H1 (cell line): ENCODE measurements at regions not wholly inside any gene's neighbourhood (a gene's known extent, or its start where the extent isn't known, plus 50 kb on each side); places are given as distances from the start of the nearest gene placed in this dataset.

ENCODE experiments used
- BCL11A ChIP-seq, 2 experiments: IDR thresholded peaks; one replicate each; pipeline ENCODE4 v1.6.1; 2011; ENCODE audit warnings: low read depth in 2 of 2, low read length in 2 of 2, mild to moderate bottlenecking in 2 of 2
- CREB1 ChIP-seq: IDR thresholded peaks from 2 replicates; pipeline ENCODE4 v1.6.1; 2012; ENCODE audit warnings: inconsistent platforms
- GABPA ChIP-seq: IDR thresholded peaks from 2 replicates; pipeline ENCODE4 v1.6.1; 2011; ENCODE audit warnings: mild to moderate bottlenecking, low read length, moderate library complexity, borderline replicate concordance; ENCODE audit not compliant: insufficient read depth
- SP1 ChIP-seq: IDR thresholded peaks from 2 replicates; pipeline ENCODE4 v1.6.1; 2011; ENCODE audit warnings: low read depth, low read length
- YY1 ChIP-seq: IDR thresholded peaks from 2 replicates; pipeline ENCODE4 v1.6.1; 2011; ENCODE audit warnings: low read depth, mild to moderate bottlenecking, low read length

GRCh38 chr21:27683292-27683691 is 716.4 kb upstream of the ADAMTS5 start (continued):
- no peak for TF ChIP-seq CREB1
- TF ChIP-seq BCL11A (IDR thresholded peaks at IDR 0.05; ENCODE audit: low read depth in 2 of 2, low read length in 2 of 2) = no peak
- no peak for TF ChIP-seq YY1
- no peak for TF ChIP-seq SP1
- TF ChIP-seq GABPA = no peak
